Nephron (organoid): ENCODE measurements at regions not wholly inside any gene's neighbourhood (a gene's known extent, or its start where the extent isn't known, plus 50 kb on each side); places are given as distances from the start of the nearest gene placed in this dataset.

ENCODE experiments used
- H3K27ac Mint-ChIP-seq, 3 experiments: 2 replicates each; pipeline ENCODE4 v1.8.0; 2020; ENCODE audit warnings: mixed read lengths in 3 of 3, mild to moderate bottlenecking in 2 of 3, moderate library complexity in 1 of 3
- H3K27me3 Mint-ChIP-seq: 2 replicates; pipeline ENCODE4 v1.8.0; 2021; ENCODE audit warnings: low read depth, mild to moderate bottlenecking, moderate library complexity, mixed read lengths
- H3K36me3 Mint-ChIP-seq: 2 replicates; pipeline ENCODE4 v1.8.0; 2020; ENCODE audit warnings: low read depth, mixed read lengths
- H3K4me1 Mint-ChIP-seq: 2 replicates; pipeline ENCODE4 v1.8.0; 2020; ENCODE audit warnings: mixed read lengths
- H3K4me3 Mint-ChIP-seq, 3 experiments: 2 replicates each; pipeline ENCODE4 v1.8.0; 2020; ENCODE audit warnings: mild to moderate bottlenecking in 3 of 3, mixed read lengths in 3 of 3, moderate library complexity in 2 of 3
- H3K9me3 Mint-ChIP-seq: 2 replicates; pipeline ENCODE4 v1.8.0; 2020; ENCODE audit warnings: mixed read lengths
- CTCF ChIP-seq, 3 experiments: fragments of 200-600 bp; sonication (generic); IDR thresholded peaks; one replicate each; pipeline ENCODE4 v1.5.0; 2021; ENCODE audit warnings: antibody characterized with exemption in 3 of 3; ENCODE audit not compliant: unreplicated experiment in 3 of 3

- Mint-ChIP-seq H3K36me3 (no peaks in the 10 kb centered on the region), H3K4me1 (peaks cover 7% of the 10 kb centered on the region), H3K4me3 (no peak overlapping the region), H3K27me3 (no peaks in the 10 kb centered on the region), H3K9me3 (peaks cover 11% of the 10 kb centered on the region), H3K27ac (no peak overlapping the region)
- TF ChIP-seq CTCF (IDR thresholded peaks at IDR 0.05; ENCODE audit: unreplicated experiment in 3 of 3), result no peak
Observed at GRCh38 chr5:155679530-155679929, 647.4 kb upstream of the SGCD start.

GRCh38 chr5:155684417-155684816, 642.5 kb upstream of the SGCD start:
- Mint-ChIP-seq H3K9me3 (peaks cover 3% of the 10 kb centered on the region), H3K27ac (no peak overlapping the region), H3K4me1 (peaks cover 7% of the 10 kb centered on the region), H3K36me3 (no peaks in the 10 kb centered on the region), H3K4me3 (no peak overlapping the region), H3K27me3 (no peaks in the 10 kb centered on the region)
- TF ChIP-seq CTCF (IDR thresholded peaks at IDR 0.05; ENCODE audit: unreplicated experiment in 3 of 3), result no peak

GRCh38 chr5:155686131-155686530, 640.8 kb upstream of the SGCD start:
- H3K36me3 Mint-ChIP-seq, result no peaks in the 10 kb centered on the region
- no peak for TF ChIP-seq CTCF (IDR thresholded peaks at IDR 0.05; ENCODE audit: unreplicated experiment in 3 of 3)

GRCh38 chr5:155689406-155689805, 637.6 kb upstream of the SGCD start:
- no peak overlapping the region for H3K27ac Mint-ChIP-seq
- no peaks in the 10 kb centered on the region for H3K9me3 Mint-ChIP-seq
- no peak for TF ChIP-seq CTCF (IDR thresholded peaks at IDR 0.05; ENCODE audit: unreplicated experiment in 3 of 3)
- H3K4me1 Mint-ChIP-seq, result peaks cover 8% of the 10 kb centered on the region
- H3K36me3 Mint-ChIP-seq, result no peaks in the 10 kb centered on the region
- H3K4me3 Mint-ChIP-seq, result no peak overlapping the region
- H3K27me3 Mint-ChIP-seq, result no peaks in the 10 kb centered on the region

More at GRCh38 chr5:155686131-155686530, 640.8 kb upstream of the SGCD start:
- Mint-ChIP-seq H3K9me3 (peaks cover 2% of the 10 kb centered on the region), H3K27me3 (no peaks in the 10 kb centered on the region), H3K4me1 (peaks cover 8% of the 10 kb centered on the region), H3K27ac (no peak overlapping the region), H3K4me3 (no peak overlapping the region)

GRCh38 chr5:155696362-155696761, 630.6 kb upstream of the SGCD start:
- H3K4me3 Mint-ChIP-seq, result no peak overlapping the region
- no peak for TF ChIP-seq CTCF (IDR thresholded peaks at IDR 0.05; ENCODE audit: unreplicated experiment in 3 of 3)
- no peaks in the 10 kb centered on the region for H3K4me1 Mint-ChIP-seq
- H3K27me3 Mint-ChIP-seq, result peaks cover 8% of the 10 kb centered on the region
- no peaks in the 10 kb centered on the region for H3K36me3 Mint-ChIP-seq
- no peak overlapping the region for H3K27ac Mint-ChIP-seq
- H3K9me3 Mint-ChIP-seq, result peaks cover 6% of the 10 kb centered on the region

GRCh38 chr5:155697236-155697635, 629.7 kb upstream of the SGCD start:
- Mint-ChIP-seq H3K27me3 (peaks cover 8% of the 10 kb centered on the region), H3K4me1 (no peaks in the 10 kb centered on the region), H3K9me3 (peaks cover 7% of the 10 kb centered on the region), H3K4me3 (no peak overlapping the region), H3K36me3 (no peaks in the 10 kb centered on the region), H3K27ac (no peak overlapping the region)
- no peak for TF ChIP-seq CTCF (IDR thresholded peaks at IDR 0.05; ENCODE audit: unreplicated experiment in 3 of 3)
